NCI-H128 (cell line): ENCODE measurements at regions not wholly inside any gene's neighbourhood (a gene's known extent, or its start where the extent isn't known, plus 50 kb on each side); places are given as distances from the start of the nearest gene placed in this dataset.

Source experiments
- DNase-seq: peaks from one replicate; lab custom pipeline; 2025; ENCODE audit not compliant: unreplicated experiment; lab: John Stamatoyannopoulos, UW

DNA sequence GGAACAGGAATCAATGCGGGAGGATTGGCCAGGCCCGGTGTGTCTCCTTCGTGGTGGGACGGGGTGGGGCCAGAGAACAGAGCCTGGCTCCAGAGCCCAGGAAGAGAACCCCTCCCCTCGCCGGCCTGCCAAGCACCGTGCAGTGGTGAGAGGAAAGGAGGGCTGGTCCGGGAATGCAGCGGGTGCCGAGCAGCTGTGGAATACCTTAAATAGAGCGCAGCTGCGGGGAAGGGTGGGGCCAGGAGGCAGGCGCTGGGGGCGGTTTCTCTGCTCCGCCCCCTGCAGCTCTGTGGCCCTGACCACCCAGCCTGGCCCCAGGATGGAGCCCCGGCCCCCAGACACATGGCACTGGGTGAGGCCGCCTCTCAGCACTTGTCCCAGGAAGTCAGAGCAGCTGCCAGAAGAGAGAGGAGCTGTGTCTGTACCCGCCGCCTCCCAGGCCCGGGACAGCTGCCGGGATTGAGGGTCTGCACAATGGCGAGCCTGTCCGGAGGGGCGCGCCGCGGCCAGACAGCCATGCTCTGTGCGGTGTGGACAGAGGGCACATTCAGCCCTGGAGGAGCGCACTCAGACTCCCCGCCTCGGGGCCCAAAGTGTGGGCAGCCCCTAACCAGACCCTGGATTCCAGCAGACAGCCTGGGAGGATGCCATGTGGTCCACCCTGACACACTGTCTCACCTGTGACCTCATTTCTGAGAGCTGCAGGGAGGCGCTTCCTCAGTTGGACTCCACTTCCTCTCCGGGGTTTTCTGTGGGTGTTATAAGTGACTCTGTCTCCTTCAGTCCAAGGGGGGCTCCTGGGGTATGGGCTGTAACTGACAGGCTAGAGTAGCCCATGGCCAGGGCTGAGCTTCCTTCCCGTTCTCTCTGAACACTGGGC lies 268.8 kb downstream of the SEC14L1 start:
- no peak for DNase-seq

GRCh38 chr17:77410470-77410869 lies 269.7 kb downstream of the SEC14L1 start:
- DNase-seq: no peak

GRCh38 chr17:77414811-77415400 lies 274.1 kb downstream of the SEC14L1 start:
- no peak for DNase-seq

- DNase-seq: no peak
These were observed 275.4 kb downstream of the SEC14L1 start for GRCh38 chr17:77416105-77416713.

DNA sequence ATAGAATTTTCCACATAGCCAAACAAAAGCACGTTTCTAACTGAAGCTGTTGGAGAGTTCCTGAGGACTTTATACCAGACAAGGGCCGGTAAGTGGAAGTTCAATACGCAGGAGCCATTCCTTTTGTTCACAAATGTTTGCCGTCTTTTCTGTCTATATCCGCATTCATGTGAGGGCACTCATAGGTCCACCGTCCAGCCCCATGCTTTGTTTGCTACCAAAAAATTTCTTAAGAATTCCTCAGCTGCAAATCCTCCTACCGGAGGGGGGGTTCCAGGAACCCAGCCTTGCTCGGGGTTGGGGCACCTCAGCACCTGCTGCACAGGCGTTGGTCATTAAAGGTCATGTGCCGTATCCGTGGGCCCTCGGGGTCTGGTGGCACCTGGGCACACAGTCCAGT lies 276.8 kb downstream of the SEC14L1 start:
- no peak for DNase-seq

GRCh38 chr17:77418609-77419008 lies 277.8 kb downstream of the SEC14L1 start:
- no peak for DNase-seq

DNA sequence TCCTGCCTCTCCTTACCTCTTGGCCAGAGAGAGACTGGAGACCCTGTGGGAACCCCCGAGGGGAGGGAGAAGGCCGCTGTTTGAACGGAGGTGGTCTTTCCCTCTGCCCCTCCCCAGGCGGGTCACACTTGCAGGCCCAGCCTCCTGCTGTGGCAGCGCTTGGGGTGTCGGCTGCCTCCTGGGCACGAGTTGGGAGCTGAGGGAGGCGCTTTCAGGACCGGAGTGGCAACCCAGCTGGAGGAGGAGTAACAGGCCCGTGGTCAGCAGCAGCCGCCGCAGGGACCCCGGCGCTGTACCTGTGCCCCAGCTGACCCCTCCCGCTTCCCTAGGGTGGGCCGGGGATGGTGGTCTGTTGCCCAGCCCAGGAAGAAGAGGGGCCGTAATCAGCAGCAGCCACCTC lies 278.3 kb downstream of the SEC14L1 start:
- no peak for DNase-seq

DNA sequence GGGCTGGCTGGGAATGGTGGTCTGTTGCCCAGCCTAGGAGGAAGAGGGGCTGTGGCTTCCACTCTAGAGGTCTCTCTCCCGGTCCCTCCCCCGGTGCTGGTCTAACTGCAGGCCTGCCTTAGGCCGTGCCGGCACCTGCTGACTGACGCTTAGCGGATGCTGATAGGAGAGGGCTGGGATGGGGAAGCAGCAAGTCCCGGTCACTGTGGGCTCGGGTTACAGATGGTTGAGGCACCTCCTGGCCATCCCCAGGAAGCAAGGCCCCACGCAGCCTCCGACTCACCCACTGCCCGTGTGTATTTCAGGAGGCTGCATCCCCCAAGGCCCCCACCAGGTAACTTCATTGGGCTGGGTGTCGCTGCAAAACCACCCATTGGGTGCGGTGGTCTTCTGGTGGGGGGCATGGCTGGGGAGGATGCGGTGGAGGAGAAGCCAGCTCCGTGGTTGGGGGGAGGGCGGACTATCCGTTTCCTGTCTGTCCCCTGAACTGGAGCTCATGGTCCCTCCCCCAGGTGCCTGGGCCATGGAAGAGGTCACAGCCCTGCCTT lies 278.9 kb downstream of the SEC14L1 start:
- no peak for DNase-seq

GRCh38 chr17:77420095-77420803 lies 279.5 kb downstream of the SEC14L1 start:
- no peak for DNase-seq

DNA sequence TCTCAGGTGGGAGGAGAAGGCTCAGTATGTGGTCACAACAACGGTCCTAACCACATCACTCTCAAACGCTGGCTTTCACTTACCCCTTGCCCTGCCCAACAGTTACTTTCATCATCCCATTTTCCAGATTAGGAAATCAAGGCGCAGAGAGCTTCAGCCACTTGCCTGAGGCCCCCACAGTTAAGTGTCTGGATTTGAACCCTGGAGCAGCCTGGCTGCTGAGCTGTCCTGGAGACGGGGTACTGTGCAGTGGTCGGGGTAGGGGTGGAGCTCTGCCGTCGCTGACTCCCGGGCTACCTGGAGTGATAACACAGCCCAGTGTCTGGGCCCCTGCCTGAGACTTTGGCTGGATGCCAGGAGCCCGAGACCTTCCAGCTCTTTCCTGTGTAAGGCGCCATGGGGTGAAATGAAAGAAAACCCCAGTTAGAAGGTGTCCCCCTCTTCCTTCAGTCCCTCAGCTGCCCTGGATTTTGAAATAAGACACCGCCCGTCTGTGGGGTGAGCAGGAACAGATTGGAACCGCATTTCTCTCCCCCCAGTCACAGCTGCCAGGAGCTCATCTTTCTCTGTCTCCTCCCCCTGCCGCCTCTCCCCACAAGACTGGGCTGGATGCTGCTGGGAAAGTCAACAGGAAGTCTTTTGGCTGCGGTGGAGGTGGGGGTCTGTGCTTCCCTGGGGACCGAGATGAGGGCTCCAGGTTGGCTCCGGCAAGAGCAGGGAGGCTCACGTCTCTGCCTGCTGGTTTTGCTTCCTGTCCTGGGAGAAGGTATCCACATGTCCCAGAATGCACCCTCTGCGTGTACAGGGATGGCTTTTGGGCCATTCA lies 280.2 kb downstream of the SEC14L1 start:
- DNase-seq: peak; percentile 78

GRCh38 chr17:77421630-77421972 lies 280.8 kb downstream of the SEC14L1 start:
- no peak for DNase-seq

DNA sequence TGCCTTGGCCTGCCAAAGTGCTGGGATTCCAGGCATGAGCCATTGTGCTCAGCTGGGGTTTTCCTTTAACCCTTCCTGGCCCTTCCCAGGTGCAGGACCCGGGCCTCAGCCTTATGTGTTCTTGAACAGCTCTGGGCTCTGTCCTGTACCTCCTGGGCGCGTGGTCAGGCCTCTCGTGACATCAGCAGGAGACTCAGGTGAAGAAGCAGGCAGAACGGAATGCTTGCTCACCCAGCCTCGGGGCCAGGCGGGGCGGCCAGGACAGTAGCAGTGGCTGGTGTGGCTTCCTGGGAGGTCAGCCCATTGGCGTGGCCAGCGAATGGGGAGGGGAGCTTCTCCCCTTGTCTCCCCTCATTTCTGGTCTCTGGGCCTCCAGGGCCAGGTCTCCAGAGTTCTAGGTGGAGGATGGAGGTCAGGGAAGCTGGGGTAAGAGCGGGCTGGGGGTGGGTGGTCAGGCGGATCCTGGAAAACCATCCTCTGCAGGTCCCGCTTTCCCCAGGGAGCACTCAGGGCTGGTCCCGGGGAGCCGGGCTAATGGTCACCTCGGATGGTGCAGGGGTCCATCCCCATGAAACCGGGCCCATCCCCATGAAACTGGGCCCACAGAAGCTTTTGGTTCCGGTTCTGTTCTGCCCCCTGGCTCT lies 281.5 kb downstream of the SEC14L1 start:
- no peak for DNase-seq

- no peak for DNase-seq
These were observed 282.0 kb downstream of the SEC14L1 start for GRCh38 chr17:77422748-77423113.

GRCh38 chr17:77423589-77424451 lies 283.1 kb downstream of the SEC14L1 start:
- DNase-seq: no peak

GRCh38 chr17:77424585-77425344 lies 284.0 kb downstream of the SEC14L1 start:
- no peak for DNase-seq

DNA sequence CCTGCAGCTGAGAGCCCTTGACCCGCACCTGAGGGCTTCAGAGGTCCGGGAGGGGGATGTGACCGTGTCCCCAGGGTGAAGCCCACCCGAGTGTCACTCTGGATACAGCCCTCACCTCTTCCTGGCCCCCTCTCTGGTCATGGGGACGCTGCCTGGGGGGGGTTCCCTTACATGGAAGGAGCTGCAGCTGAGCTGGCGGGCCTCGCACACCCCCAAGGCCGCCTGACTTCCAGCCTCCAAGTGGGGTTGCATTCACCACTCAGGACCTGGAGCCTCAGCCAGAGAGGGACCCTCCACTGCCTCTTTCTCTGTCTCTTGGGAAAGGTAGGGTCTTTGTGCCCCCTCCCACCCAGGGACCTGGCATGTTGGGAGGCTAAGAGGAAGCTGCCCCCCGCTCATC lies 284.6 kb downstream of the SEC14L1 start:
- DNase-seq: no peak

GRCh38 chr17:77425791-77426641 lies 285.2 kb downstream of the SEC14L1 start:
- no peak for DNase-seq
